WTC11 (cell line): ENCODE measurements at regions not wholly inside any gene's neighbourhood (a gene's known extent, or its start where the extent isn't known, plus 50 kb on each side); places are given as distances from the start of the nearest gene placed in this dataset.

Source experiments
- ATAC-seq: fragments of 200-7000 bp; cut with Tn5 transposase; 2 replicates; pipeline ENCODE4 v1.10.0; 2021; ENCODE audit warnings: mild to moderate bottlenecking, moderate library complexity
- CTCF ChIA-PET: fragments of 300-600 bp; sonication (Branson Sonifier 250); formaldehyde crosslinking; loops from one replicate; lab custom pipeline; 2021; ENCODE audit warnings: antibody characterized with exemption; lab: Charles Lee
- POLR2A ChIA-PET: fragments of 350-600 bp; sonication (Branson Sonifier 250); formaldehyde crosslinking; loops from one replicate; lab custom pipeline; 2021; ENCODE audit warnings: antibody characterized with exemption; lab: Charles Lee
- DNase-seq: peaks from one replicate; pipeline ENCODE4 v3.0.0; 2021; ENCODE audit warnings: low spot score
- H3K27ac Mint-ChIP-seq: 2 replicates; pipeline ENCODE4 v1.8.0; 2021; ENCODE audit warnings: mixed read lengths
- H3K27me3 Mint-ChIP-seq: 2 replicates; pipeline ENCODE4 v1.8.0; 2021; ENCODE audit warnings: low read depth, mild to moderate bottlenecking, moderate library complexity, mixed read lengths
- H3K36me3 Mint-ChIP-seq: 2 replicates; pipeline ENCODE4 v1.8.0; 2021; ENCODE audit warnings: mixed read lengths
- H3K4me1 Mint-ChIP-seq: 2 replicates; pipeline ENCODE4 v1.8.0; 2022; ENCODE audit warnings: mixed read lengths
- H3K4me3 Mint-ChIP-seq: 2 replicates; pipeline ENCODE4 v1.8.0; 2021; ENCODE audit warnings: mild to moderate bottlenecking, moderate library complexity, mixed read lengths
- H3K9me3 Mint-ChIP-seq: 2 replicates; pipeline ENCODE4 v1.8.0; 2021; ENCODE audit warnings: mixed read lengths
- ARID4B ChIP-seq: sonication (generic); formaldehyde crosslinking; IDR thresholded peaks from 2 replicates; pipeline ENCODE4 v1.8.0; 2023; ENCODE audit warnings: missing genetic modification reagents, mild to moderate bottlenecking, borderline replicate concordance
- ATF3 ChIP-seq: sonication (generic); formaldehyde crosslinking; conservative IDR thresholded peaks from 2 replicates; pipeline ENCODE4 v1.8.1; 2022; ENCODE audit warnings: mild to moderate bottlenecking, missing genetic modification reagents
- CREM ChIP-seq: sonication (generic); formaldehyde crosslinking; IDR thresholded peaks from 2 replicates; pipeline ENCODE4 v1.8.1; 2022; ENCODE audit warnings: mild to moderate bottlenecking, missing genetic modification reagents, moderate library complexity
- E2F1 ChIP-seq: sonication (generic); formaldehyde crosslinking; IDR thresholded peaks from 2 replicates; pipeline ENCODE4 v1.8.0; 2022; ENCODE audit warnings: mild to moderate bottlenecking, missing genetic modification reagents
- GABPB1 ChIP-seq: sonication (generic); formaldehyde crosslinking; IDR thresholded peaks from 2 replicates; pipeline ENCODE4 v1.8.1; 2023; ENCODE audit warnings: mild to moderate bottlenecking, missing genetic modification reagents
- GTF2I ChIP-seq: fragments of 250-450 bp; sonication (Bioruptor Pico); conservative IDR thresholded peaks from 2 replicates; pipeline ENCODE4 v1.4.0; 2021; ENCODE audit warnings: mild to moderate bottlenecking
- JAZF1 ChIP-seq: fragments of 250-450 bp; sonication (Bioruptor Pico); IDR thresholded peaks from 2 replicates; pipeline ENCODE4 v1.9.0; 2021; ENCODE audit warnings: moderate library complexity, mild to moderate bottlenecking, inconsistent platforms
- MXD4 ChIP-seq: fragments of 250-450 bp; sonication (Bioruptor Pico); IDR thresholded peaks from 2 replicates; pipeline ENCODE4 v1.8.0; 2021; ENCODE audit warnings: mild to moderate bottlenecking, moderate library complexity, borderline replicate concordance
- NFE2L1 ChIP-seq: sonication (generic); formaldehyde crosslinking; IDR thresholded peaks from 2 replicates; pipeline ENCODE4 v1.8.1; 2023; ENCODE audit warnings: missing genetic modification reagents
- NFYB ChIP-seq: sonication (generic); formaldehyde crosslinking; conservative IDR thresholded peaks from 2 replicates; pipeline ENCODE4 v1.8.0; 2022; ENCODE audit warnings: low read depth, missing genetic modification reagents
- PREB ChIP-seq: sonication (generic); formaldehyde crosslinking; IDR thresholded peaks from 2 replicates; pipeline ENCODE4 v1.8.1; 2022; ENCODE audit warnings: mild to moderate bottlenecking, missing genetic modification reagents, moderate library complexity, borderline replicate concordance
- RORB ChIP-seq: fragments of 250-450 bp; sonication (Bioruptor Pico); IDR thresholded peaks from 2 replicates; pipeline ENCODE4 v1.9.0; 2021; ENCODE audit warnings: mild to moderate bottlenecking
- SMAD3 ChIP-seq: sonication (generic); formaldehyde crosslinking; IDR thresholded peaks from 2 replicates; pipeline ENCODE4 v1.8.0; 2022; ENCODE audit warnings: missing genetic modification reagents, mild to moderate bottlenecking, borderline replicate concordance
- SOX15 ChIP-seq: fragments of 250-450 bp; sonication (Bioruptor Pico); IDR thresholded peaks from 2 replicates; pipeline ENCODE4 v1.9.0; 2021; ENCODE audit warnings: mild to moderate bottlenecking
- USF1 ChIP-seq: sonication (generic); formaldehyde crosslinking; IDR thresholded peaks from 2 replicates; pipeline ENCODE4 v1.8.0; 2022; ENCODE audit warnings: mild to moderate bottlenecking, missing genetic modification reagents
- ZNF121 ChIP-seq: sonication (generic); formaldehyde crosslinking; IDR thresholded peaks from 2 replicates; pipeline ENCODE4 v1.8.0; 2023; ENCODE audit warnings: missing genetic modification reagents
- ZNF425 ChIP-seq: fragments of 250-450 bp; sonication (Bioruptor Pico); conservative IDR thresholded peaks from 2 replicates; pipeline ENCODE4 v1.9.0; 2021; ENCODE audit warnings: mild to moderate bottlenecking
- ZNF671 ChIP-seq: fragments of 250-450 bp; sonication (Bioruptor Pico); IDR thresholded peaks from 2 replicates; pipeline ENCODE4 v1.8.0; 2021; ENCODE audit warnings: mild to moderate bottlenecking
- ZSCAN18 ChIP-seq: fragments of 250-450 bp; sonication (Bioruptor Pico); IDR thresholded peaks from 2 replicates; pipeline ENCODE4 v2.1.2; 2022; ENCODE audit warnings: mild to moderate bottlenecking, moderate library complexity

DNA sequence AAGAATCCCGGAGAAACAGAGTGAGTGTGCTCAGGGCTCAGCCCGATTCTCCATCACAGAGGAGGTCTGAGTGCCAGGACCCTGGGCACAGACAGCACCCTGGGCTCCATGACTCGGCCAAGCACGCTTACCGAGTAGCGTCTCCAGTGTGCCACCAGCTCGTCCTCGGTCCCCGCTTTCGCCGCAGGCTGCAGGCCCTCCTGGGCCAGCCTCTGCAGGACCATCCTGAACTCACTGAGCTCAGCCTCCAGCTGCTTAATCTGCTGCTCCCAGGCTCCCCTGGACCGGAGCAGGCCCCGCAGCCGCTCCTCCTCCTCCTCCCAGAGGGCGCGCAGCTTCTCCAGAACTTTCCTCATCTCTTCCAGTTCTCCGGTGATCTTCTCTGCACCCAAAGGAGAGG is 61.2 kb downstream of the SYNE3 start:
- Mint-ChIP-seq H3K27me3 (no peaks in the 10 kb centered on the region; the same call in 1 of the 2 replicates), H3K36me3 (no peaks in the 10 kb centered on the region), H3K9me3 (no peaks in the 10 kb centered on the region), H3K27ac (no peak overlapping the region), H3K4me3 (no peak overlapping the region), H3K4me1 (no peaks in the 10 kb centered on the region)
- no peak for DNase-seq
- ChIA-PET POLR2A (no interaction called here), CTCF (interaction anchor here (0.9 to 2.1 kb wide), 4 partner anchors 13 to 210 kb away, joined by 3 to 10 read pairs (median 4); no protein-coding TSS in a partner anchor)
- ATAC-seq: no peak
- TF ChIP-seq RORB (CRISPR knock-in tag): no peak

- H3K4me1 Mint-ChIP-seq: no peaks in the 10 kb centered on the region
- CTCF ChIA-PET: interaction anchor here (0.6 to 4.2 kb wide), 5 partner anchors 10 to 63 kb away, joined by 3 to 104 read pairs (median 15); partner anchors contain the start of gene SYNE3
- no peaks in the 10 kb centered on the region for H3K9me3 Mint-ChIP-seq
- TF ChIP-seq ATF3 (CRISPR knock-in tag) (no peak), CREM (CRISPR knock-in tag) (no peak), ZNF671 (CRISPR knock-in tag) (no peak), SMAD3 (CRISPR knock-in tag) (no peak), NFE2L1 (no peak), NFYB (no peak), ZSCAN18 (CRISPR knock-in tag) (no peak), ZNF425 (no peak), JAZF1 (CRISPR knock-in tag) (no peak), USF1 (CRISPR knock-in tag) (no peak), GTF2I (no peak), MXD4 (CRISPR knock-in tag) (no peak)
- H3K27ac Mint-ChIP-seq: no peak overlapping the region
- no peak for DNase-seq
- no peaks in the 10 kb centered on the region for H3K36me3 Mint-ChIP-seq
- no peak overlapping the region for H3K4me3 Mint-ChIP-seq
- no peaks in the 10 kb centered on the region; the same call in 1 of the 2 replicates for H3K27me3 Mint-ChIP-seq
- no peak for ATAC-seq
- POLR2A ChIA-PET: no interaction called here
Observed at GRCh38 chr14:95453713-95453980, 62.8 kb downstream of the SYNE3 start.

DNA sequence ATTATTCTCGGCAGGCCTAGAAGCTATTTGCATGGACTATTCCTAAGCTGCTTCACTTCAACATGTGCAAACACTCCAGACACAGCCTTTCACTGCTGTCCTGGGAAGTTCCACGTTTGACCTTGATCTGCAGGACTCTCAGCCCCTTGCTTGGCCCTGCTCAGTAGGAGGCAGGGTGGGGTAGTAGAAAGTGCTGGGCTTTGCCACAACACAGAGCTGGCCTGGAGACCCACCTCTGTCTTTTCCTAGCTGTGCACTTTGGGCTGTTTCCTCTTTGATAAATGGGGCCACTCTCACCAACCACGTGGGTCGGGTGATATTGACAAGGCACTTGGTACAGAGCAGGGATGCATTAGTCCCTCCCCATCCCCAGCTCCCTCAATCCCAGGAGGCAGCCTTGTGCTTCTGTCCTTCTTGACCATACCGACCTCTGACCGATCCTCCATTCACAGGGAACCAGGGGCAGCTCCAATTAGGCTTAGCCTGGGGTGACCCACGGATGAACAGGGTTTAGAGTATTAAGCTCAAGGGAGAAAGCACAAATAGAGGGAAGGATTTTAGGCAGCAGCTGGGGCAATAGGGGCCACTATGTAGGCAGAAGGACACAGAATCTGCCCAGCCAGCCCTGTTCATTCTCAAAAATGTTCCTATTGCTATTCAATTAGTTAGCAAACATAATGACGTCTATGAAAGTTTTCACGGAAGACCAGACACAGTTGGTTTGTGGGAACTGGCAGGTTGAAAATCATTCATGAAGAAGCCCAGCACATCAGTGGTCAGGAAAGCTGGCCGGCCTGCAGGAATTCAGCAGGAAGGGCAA is 63.3 kb downstream of the SYNE3 start:
- POLR2A ChIA-PET: interaction anchor here (1.0 kb wide), 1 partner anchor 18 kb away, joined by 3 read pairs; no protein-coding TSS in a partner anchor
- Mint-ChIP-seq H3K4me1 (no peaks in the 10 kb centered on the region), H3K9me3 (no peaks in the 10 kb centered on the region), H3K4me3 (no peak overlapping the region), H3K27ac (no peak overlapping the region), H3K36me3 (no peaks in the 10 kb centered on the region), H3K27me3 (no peaks in the 10 kb centered on the region; the same call in 1 of the 2 replicates)
- no peak for DNase-seq
- ATAC-seq: no peak
- CTCF ChIA-PET: interaction anchor here (0.6 to 4.2 kb wide), 41 partner anchors 8 to 801 kb away, joined by 3 to 104 read pairs (median 4); partner anchors contain the start of genes GLRX5 and SYNE3
- no peak for TF ChIP-seq GABPB1
- no peak for TF ChIP-seq E2F1 (CRISPR knock-in tag)
- TF ChIP-seq PREB (CRISPR knock-in tag): no peak
- no peak for TF ChIP-seq ARID4B (CRISPR knock-in tag)
- no peak for TF ChIP-seq ZNF121 (CRISPR knock-in tag)
- no peak for TF ChIP-seq SOX15 (CRISPR knock-in tag)
